K562 (cell line): ENCODE measurements at regions not wholly inside any gene's neighbourhood (a gene's known extent, or its start where the extent isn't known, plus 50 kb on each side); places are given as distances from the start of the nearest gene placed in this dataset.

Source experiments
- ATAC-seq: fragments of 200-7000 bp; cut with Tn5 transposase; 3 replicates; pipeline ENCODE4 v1.9.1; 2020; ENCODE audit warnings: moderate library complexity
- BruUV-seq: library from RNA; stranded (reverse); fragments of 400-500 nt; replicated peaks from 2 replicates; lab custom pipeline; 2021; lab: Mats Ljungman, UMichigan
- CTCF ChIA-PET: fragments of 300-600 bp; formaldehyde crosslinking; extraction: SDS; loops from one replicate; lab custom pipeline; 2021; ENCODE audit warnings: low intra/inter-chr PET ratio; lab: Yijun Ruan, JAX
- POLR2A ChIA-PET: fragments of 300-600, 350-650 bp; sonication (Branson Sonifier 250); formaldehyde crosslinking; extraction: SDS; loops from one replicate; lab custom pipeline; 2021; ENCODE audit warnings: antibody characterized with exemption, inconsistent platforms; lab: Yijun Ruan, JAX
- DNase-seq, 4 experiments: peaks; one replicate each; pipeline versions ENCODE4 v3.0.0 to v3.0.0-alpha.2; 2011 to 2018; ENCODE audit warnings: low spot score in 3 of 4, mixed read lengths in 3 of 4; ENCODE audit errors: extremely low read depth in 1 of 4
- FAIRE-seq: peaks from 2 replicates; lab custom pipeline; 2011; peaks lifted over from hg19 to GRCh38; lab: Jason Lieb, UNC
- H2AFZ ChIP-seq: 2 replicates; pipeline ENCODE4 v1.6.0; 2011; ENCODE audit warnings: low read depth, low read length, control low read depth, inconsistent platforms
- H3K27ac ChIP-seq: fragments of 200-600 bp; 3 replicates; pipeline ENCODE4 v1.8.0; 2011; ENCODE audit warnings: low read depth, mild to moderate bottlenecking, control low read depth, inconsistent platforms, low read length, moderate library complexity, mixed read lengths; ENCODE audit errors: extremely low read depth
- H3K27me3 ChIP-seq, 2 experiments: fragments of 300-600 bp in 1 of 2; 2 replicates in 1 of 2; 3 replicates in 1 of 2; pipeline versions ENCODE4 v1.6.0 to v1.8.0; 2011; ENCODE audit warnings: inconsistent platforms in 2 of 2, low read length in 2 of 2, mild to moderate bottlenecking in 1 of 2, mixed read lengths in 1 of 2, moderate library complexity in 1 of 2; ENCODE audit not compliant: control insufficient read depth in 2 of 2, insufficient read depth in 2 of 2
- H3K36me3 ChIP-seq: fragments of 300-600 bp; 3 replicates; pipeline ENCODE4 v1.8.0; 2011; ENCODE audit warnings: mild to moderate bottlenecking, low read length, inconsistent platforms; ENCODE audit not compliant: control insufficient read depth, insufficient read depth
- H3K4me1 ChIP-seq, 2 experiments: fragments of 200-600 bp in 1 of 2; replicated peaks in 1 of 2; 2 replicates in 1 of 2; 3 replicates in 1 of 2; pipeline versions ENCODE4 v1.5.1 to v1.8.0; 2011; ENCODE audit warnings: inconsistent platforms in 2 of 2, low read length in 2 of 2, mild to moderate bottlenecking in 1 of 2, mixed read lengths in 1 of 2, moderate library complexity in 1 of 2; ENCODE audit not compliant: control insufficient read depth in 2 of 2, insufficient read depth in 2 of 2
- H3K4me2 ChIP-seq: 2 replicates; pipeline ENCODE4 v1.6.1; 2011; ENCODE audit warnings: low read length, control low read depth, inconsistent platforms, mixed read lengths; ENCODE audit not compliant: insufficient read depth
- H3K4me3 ChIP-seq: fragments of 200-600 bp; sonication (generic), shearing (Covaris generic); 2 replicates; pipeline ENCODE4 v1.5.1; 2016; ENCODE audit warnings: control low read depth, inconsistent platforms
- H3K79me2 ChIP-seq: fragments of 200-600 bp; 3 replicates; pipeline ENCODE4 v1.8.0; 2011; ENCODE audit warnings: low read length, inconsistent platforms; ENCODE audit not compliant: control insufficient read depth, insufficient read depth
- H3K9ac ChIP-seq, 2 experiments: 2 replicates each; pipeline versions ENCODE4 v1.6.0 to v1.6.1; 2011; ENCODE audit warnings: low read depth in 2 of 2, low read length in 2 of 2, control low read depth in 1 of 2, inconsistent platforms in 1 of 2, mild to moderate bottlenecking in 1 of 2, mixed read lengths in 1 of 2; ENCODE audit not compliant: insufficient read depth in 1 of 2
- H3K9me1 ChIP-seq: one replicate; pipeline ENCODE4 v1.6.0; 2011; ENCODE audit warnings: inconsistent platforms, mild to moderate bottlenecking, low read length, moderate library complexity; ENCODE audit not compliant: control insufficient read depth, insufficient read depth
- H3K9me3 ChIP-seq: replicated peaks from 2 replicates; pipeline ENCODE4 v1.5.1; 2011; ENCODE audit warnings: low read depth, low read length, inconsistent platforms; ENCODE audit not compliant: control insufficient read depth, insufficient read depth
- H4K20me1 ChIP-seq: replicated peaks from 2 replicates; pipeline ENCODE4 v1.6.1; 2011; ENCODE audit warnings: low read length, inconsistent platforms, mixed read lengths; ENCODE audit not compliant: control insufficient read depth, insufficient read depth
- CBX2 ChIP-seq: fragments of 200-600 bp; sonication (generic); IDR thresholded peaks from one replicate; pipeline ENCODE4 v1.6.1; 2012; ENCODE audit warnings: mild to moderate bottlenecking, low read length, inconsistent platforms; ENCODE audit not compliant: insufficient read depth, poor library complexity, severe bottlenecking
- CCAR2 ChIP-seq: fragments of 200-400 bp; formaldehyde crosslinking; IDR thresholded peaks from 2 replicates; pipeline ENCODE4 v1.6.1; 2017; ENCODE audit warnings: mild to moderate bottlenecking, low read depth, low read length
- ELK3 ChIP-seq: fragments of 450-650 bp; formaldehyde crosslinking; IDR thresholded peaks from 2 replicates; pipeline ENCODE4 v1.4.0; 2020; ENCODE audit warnings: mild to moderate bottlenecking
- ETS1 ChIP-seq: conservative IDR thresholded peaks from 2 replicates; pipeline ENCODE4 v1.6.1; 2011; ENCODE audit warnings: low read depth, mild to moderate bottlenecking, low read length; ENCODE audit not compliant: control insufficient read depth
- RAD51 ChIP-seq: fragments of 450-650 bp; IDR thresholded peaks from 2 replicates; pipeline ENCODE4 v1.7.1; 2016; ENCODE audit warnings: low read depth, mild to moderate bottlenecking, borderline replicate concordance
- SAP30 ChIP-seq: fragments of 200-600 bp; sonication (generic); IDR thresholded peaks from 2 replicates; pipeline ENCODE4 v1.6.1; 2012; ENCODE audit warnings: borderline replicate concordance, low read depth, mild to moderate bottlenecking, moderate library complexity, low read length, control low read depth, inconsistent platforms; ENCODE audit not compliant: insufficient read depth, poor library complexity, severe bottlenecking
- TEAD2 ChIP-seq: fragments of 450-650 bp; IDR thresholded peaks from 2 replicates; pipeline ENCODE4 v1.6.1; 2016; ENCODE audit warnings: missing genetic modification characterization, control low read depth, missing compliant biosample characterization
- WGBS: fragments of 100-300 bp; shearing (Covaris generic); methylation state at CpG from one replicate; pipeline ENCODE4 v1.1.6; 2016; ENCODE audit warnings: low coverage, mixed read lengths; ENCODE audit not compliant: insufficient coverage; ENCODE audit errors: missing lambda C conversion rate; 5-methylcytosine and 5-hydroxymethylcytosine counted together
- in situ Hi-C: fragments of 300-500 bp; cut with MboI; formaldehyde crosslinking; loops from 4 replicates; pipeline ENCODE4 v1.15.0; 2018; ENCODE audit warnings: inconsistent platforms, mixed read lengths
- intact Hi-C: fragments of 100-400 bp; cut with micrococcal nuclease; formaldehyde crosslinking; loops from 2 replicates; pipeline ENCODE4 v1.14.2; 2022
- TF ChIP-seq, protein P1 (sequence below): fragments of 150-350 bp; IDR thresholded peaks from 2 replicates; pipeline ENCODE4 v1.6.1; 2014; ENCODE audit warnings: low read depth, mild to moderate bottlenecking, low read length, borderline replicate concordance

- intact Hi-C loops (no loop called here), in situ Hi-C loops (no loop called here)
- no peak overlapping the region for H3K4me2 ChIP-seq
- H3K9me1 ChIP-seq, result no peaks in the 10 kb centered on the region
- no peak overlapping the region for H3K27ac ChIP-seq
- BruUV-seq, result no TSS peak
- no peak for FAIRE-seq
- no peaks in the 10 kb centered on the region for H3K9me3 ChIP-seq
- TF ChIP-seq CCAR2 (no peak), ELK3 (CRISPR knock-in tag) (no peak), CBX2 (no peak)
- no peak for ATAC-seq
- H3K4me3 ChIP-seq, result no peak overlapping the region
- ChIA-PET CTCF (no interaction called here), POLR2A (no interaction called here)
- no peaks in the 10 kb centered on the region for H4K20me1 ChIP-seq
- no peaks in the 10 kb centered on the region for H3K36me3 ChIP-seq
- no peak for DNase-seq
- no peaks in the 10 kb centered on the region for H3K27me3 ChIP-seq
- 0% methylated on average over 7 of the region's 7 CpGs for WGBS
- H3K9ac ChIP-seq, result no peak overlapping the region
- H2AFZ ChIP-seq, result no peak overlapping the region
- no peaks in the 10 kb centered on the region for H3K4me1 ChIP-seq
- no peaks in the 10 kb centered on the region for H3K79me2 ChIP-seq
Measured at GRCh38 chr10:10293481-10293951, 724.2 kb upstream of the CELF2 start.

DNA sequence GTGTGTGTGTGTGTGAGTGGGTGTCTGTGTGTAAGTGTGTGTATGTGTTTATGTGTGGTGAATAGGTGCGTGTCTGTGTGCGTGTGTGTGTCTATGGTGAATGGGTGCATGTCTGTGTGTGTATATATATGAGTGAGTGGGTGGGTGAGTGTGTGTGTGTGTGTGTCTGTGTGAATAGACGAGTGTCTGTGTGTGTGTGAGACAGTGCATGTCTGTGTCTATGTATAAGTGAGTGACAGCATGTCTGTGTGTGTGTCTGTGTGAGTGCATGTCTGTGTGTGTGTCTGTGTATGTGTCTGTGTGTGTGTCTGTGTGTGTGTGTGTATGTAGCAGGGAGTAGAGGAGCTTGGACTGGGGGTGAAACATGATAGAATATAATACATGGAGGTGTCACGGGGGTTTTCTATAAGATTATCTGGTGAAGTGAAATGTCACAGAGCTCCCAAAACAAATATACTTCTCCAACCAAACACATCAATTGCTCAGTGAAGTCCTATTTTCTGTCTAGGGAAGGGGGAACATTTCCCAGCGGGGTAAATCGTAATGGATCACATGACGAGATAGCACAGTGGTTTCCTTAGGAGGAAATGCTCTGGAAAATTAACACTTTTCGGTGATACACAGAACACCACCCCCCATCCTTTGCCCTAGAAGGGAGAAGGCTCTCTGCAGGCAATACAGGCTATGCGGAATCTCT lies 723.3 kb upstream of the CELF2 start:
- Histone ChIP-seq H3K27me3 (no peaks in the 10 kb centered on the region), H3K4me3 (no peak overlapping the region), H2AFZ (no peak overlapping the region), H3K4me2 (no peak overlapping the region), H3K36me3 (no peaks in the 10 kb centered on the region), H3K9me1 (no peaks in the 10 kb centered on the region), H3K79me2 (no peaks in the 10 kb centered on the region), H3K9me3 (no peaks in the 10 kb centered on the region), H3K4me1 (no peaks in the 10 kb centered on the region), H3K27ac (no peak overlapping the region), H4K20me1 (no peaks in the 10 kb centered on the region), H3K9ac (no peak overlapping the region)
- in situ Hi-C loops (no loop called here), intact Hi-C loops (no loop called here)
- DNase-seq (no peak), ATAC-seq (no peak), FAIRE-seq (no peak)
- CTCF ChIA-PET, result no interaction called here
- no TSS peak for BruUV-seq
- POLR2A ChIA-PET, result interaction anchor here (0.7 kb wide), 1 partner anchor 15 kb away, joined by 4 read pairs; no protein-coding TSS in a partner anchor
- WGBS, result 4% methylated on average over 9 of the region's 9 CpGs
- TF ChIP-seq RAD51 (no peak), TEAD2 (tag) (no peak), ETS1 (no peak), SAP30 (no peak)
- TF ChIP-seq, protein P1, sequence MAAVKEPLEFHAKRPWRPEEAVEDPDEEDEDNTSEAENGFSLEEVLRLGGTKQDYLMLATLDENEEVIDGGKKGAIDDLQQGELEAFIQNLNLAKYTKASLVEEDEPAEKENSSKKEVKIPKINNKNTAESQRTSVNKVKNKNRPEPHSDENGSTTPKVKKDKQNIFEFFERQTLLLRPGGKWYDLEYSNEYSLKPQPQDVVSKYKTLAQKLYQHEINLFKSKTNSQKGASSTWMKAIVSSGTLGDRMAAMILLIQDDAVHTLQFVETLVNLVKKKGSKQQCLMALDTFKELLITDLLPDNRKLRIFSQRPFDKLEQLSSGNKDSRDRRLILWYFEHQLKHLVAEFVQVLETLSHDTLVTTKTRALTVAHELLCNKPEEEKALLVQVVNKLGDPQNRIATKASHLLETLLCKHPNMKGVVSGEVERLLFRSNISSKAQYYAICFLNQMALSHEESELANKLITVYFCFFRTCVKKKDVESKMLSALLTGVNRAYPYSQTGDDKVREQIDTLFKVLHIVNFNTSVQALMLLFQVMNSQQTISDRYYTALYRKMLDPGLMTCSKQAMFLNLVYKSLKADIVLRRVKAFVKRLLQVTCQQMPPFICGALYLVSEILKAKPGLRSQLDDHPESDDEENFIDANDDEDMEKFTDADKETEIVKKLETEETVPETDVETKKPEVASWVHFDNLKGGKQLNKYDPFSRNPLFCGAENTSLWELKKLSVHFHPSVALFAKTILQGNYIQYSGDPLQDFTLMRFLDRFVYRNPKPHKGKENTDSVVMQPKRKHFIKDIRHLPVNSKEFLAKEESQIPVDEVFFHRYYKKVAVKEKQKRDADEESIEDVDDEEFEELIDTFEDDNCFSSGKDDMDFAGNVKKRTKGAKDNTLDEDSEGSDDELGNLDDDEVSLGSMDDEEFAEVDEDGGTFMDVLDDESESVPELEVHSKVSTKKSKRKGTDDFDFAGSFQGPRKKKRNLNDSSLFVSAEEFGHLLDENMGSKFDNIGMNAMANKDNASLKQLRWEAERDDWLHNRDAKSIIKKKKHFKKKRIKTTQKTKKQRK, result no peak
